Upper lobe of left lung (tissue), 6 donors: ENCODE measurements at regions not wholly inside any gene's neighbourhood (a gene's known extent, or its start where the extent isn't known, plus 50 kb on each side); places are given as distances from the start of the nearest gene placed in this dataset.

Experiments
- ATAC-seq, 2 donors: fragments of 200-7000 bp; cut with Tn5 transposase; one replicate each; pipeline ENCODE4 v1.9.1; 2022; ENCODE audit warnings: mild to moderate bottlenecking in 2 of 2, moderate library complexity in 2 of 2; ENCODE audit not compliant: low FRiP score in 2 of 2
- DNase-seq, 2 donors: peaks; one replicate each; pipeline ENCODE4 v3.0.0-alpha.2; 2019 to 2020
- H3K27ac ChIP-seq, 4 donors: fragments of 200-600 bp; sonication (generic); one replicate each; pipeline ENCODE4 v1.5.1; 2016 to 2019
- H3K27me3 ChIP-seq, 4 donors: fragments of 200-600 bp; sonication (generic); one replicate each; pipeline ENCODE4 v1.5.1; 2017 to 2019
- H3K36me3 ChIP-seq, 4 donors: fragments of 200-600 bp; sonication (generic); one replicate each; pipeline ENCODE4 v1.5.1; 2016 to 2019
- H3K4me1 ChIP-seq, 4 donors: fragments of 200-600 bp; sonication (generic); one replicate each; pipeline ENCODE4 v1.5.1; 2018 to 2019
- H3K4me3 ChIP-seq, 4 donors: fragments of 200-600 bp; sonication (generic); one replicate each; pipeline ENCODE4 v1.5.1; 2017 to 2019; ENCODE audit warnings: mild to moderate bottlenecking in 2 of 4, moderate library complexity in 1 of 4
- H3K9me3 ChIP-seq, 4 donors: fragments of 200-600 bp; sonication (generic); one replicate each; pipeline ENCODE4 v1.5.1; 2018 to 2019
- EP300 ChIP-seq, 4 donors: sonication (generic); formaldehyde crosslinking; IDR thresholded peaks; one replicate each; pipeline ENCODE4 v1.5.1; 2017; ENCODE audit warnings: antibody characterized with exemption in 4 of 4, control low read depth in 2 of 4
- POLR2A ChIP-seq, 4 donors: fragments of 450-650 bp; IDR thresholded peaks; one replicate each; pipeline ENCODE4 v1.5.1; 2016 to 2017; ENCODE audit warnings: antibody characterized with exemption in 4 of 4, mild to moderate bottlenecking in 2 of 4
- POLR2AphosphoS5 ChIP-seq, 2 donors: sonication (generic); formaldehyde crosslinking; IDR thresholded peaks; one replicate each; pipeline ENCODE4 v1.5.1; 2017; ENCODE audit warnings: antibody characterized with exemption in 2 of 2
- WGBS, 2 donors: methylation state at CpG; one replicate each; pipeline ENCODE4 v1.1.5; 2017 to 2018; 5-methylcytosine and 5-hydroxymethylcytosine counted together
- TF ChIP-seq, protein P1 (sequence below), 6 experiments: fragments of 450-650 bp in 4 of 6; fragments of 200-600 bp in 2 of 6; sonication (generic) in 2 of 6; IDR thresholded peaks; one replicate each; pipeline ENCODE4 v1.5.1; 2016 to 2019; ENCODE audit warnings: antibody characterized with exemption in 6 of 6
- donor health status: DM: no; HTN: no; CAD: no; lungs with moderate emphysema.
- donor health status: DM: no; HTN: yes; CAD: no; lungs with severe emphysema.

DNA sequence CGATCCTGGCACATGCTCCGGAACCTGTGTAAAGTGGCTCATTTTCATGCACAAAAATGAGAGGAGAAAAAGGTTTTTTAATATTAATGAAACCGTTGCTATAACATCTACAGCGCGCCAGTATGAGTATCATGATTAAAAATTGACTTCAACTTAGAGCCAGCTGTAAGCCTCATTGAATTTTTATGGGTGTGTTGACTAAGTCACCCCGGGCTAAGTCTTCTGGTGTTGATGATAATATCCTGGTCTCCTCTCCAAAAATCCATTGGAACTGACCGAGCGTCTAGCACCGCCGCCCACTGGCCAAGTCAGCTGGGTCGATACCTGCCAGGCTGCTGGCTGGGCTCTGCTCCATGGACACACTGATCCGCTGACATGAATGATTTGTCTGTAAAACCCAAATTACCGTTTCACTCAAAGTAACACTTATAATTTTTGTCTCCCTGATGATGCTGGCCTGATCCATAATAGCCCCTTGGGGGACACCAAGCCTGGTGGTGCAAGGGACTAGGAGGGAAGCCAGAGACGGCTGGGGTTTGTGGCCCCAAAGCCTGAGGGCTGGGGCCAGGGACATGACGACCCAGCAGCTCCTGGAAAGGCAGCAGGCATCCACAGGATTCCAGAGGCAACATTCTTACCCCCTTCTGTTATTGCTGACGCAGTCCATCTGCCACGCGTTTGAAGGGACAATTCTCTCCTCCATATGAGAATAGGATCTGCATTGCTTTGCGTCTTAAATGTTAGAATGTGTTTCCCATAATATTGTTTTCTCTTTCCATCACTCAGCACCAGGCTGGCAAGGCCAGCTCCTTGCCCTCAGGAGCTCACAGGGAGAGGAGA, 131.0 kb upstream of the PPP2R2D start:
- Histone ChIP-seq H3K36me3 (no peaks in the 10 kb centered on the region), H3K4me1 (no peaks in the 10 kb centered on the region), H3K9me3 (no peaks in the 10 kb centered on the region), H3K4me3 (no peak overlapping the region), H3K27me3 (no peaks in the 10 kb centered on the region), H3K27ac (no peak overlapping the region)
- ATAC-seq (no peak), DNase-seq (no peak)
- TF ChIP-seq POLR2A (IDR thresholded peaks at IDR 0.05) (no peak), POLR2AphosphoS5 (IDR thresholded peaks at IDR 0.05) (no peak), EP300 (IDR thresholded peaks at IDR 0.05) (no peak)
- TF ChIP-seq, protein P1, sequence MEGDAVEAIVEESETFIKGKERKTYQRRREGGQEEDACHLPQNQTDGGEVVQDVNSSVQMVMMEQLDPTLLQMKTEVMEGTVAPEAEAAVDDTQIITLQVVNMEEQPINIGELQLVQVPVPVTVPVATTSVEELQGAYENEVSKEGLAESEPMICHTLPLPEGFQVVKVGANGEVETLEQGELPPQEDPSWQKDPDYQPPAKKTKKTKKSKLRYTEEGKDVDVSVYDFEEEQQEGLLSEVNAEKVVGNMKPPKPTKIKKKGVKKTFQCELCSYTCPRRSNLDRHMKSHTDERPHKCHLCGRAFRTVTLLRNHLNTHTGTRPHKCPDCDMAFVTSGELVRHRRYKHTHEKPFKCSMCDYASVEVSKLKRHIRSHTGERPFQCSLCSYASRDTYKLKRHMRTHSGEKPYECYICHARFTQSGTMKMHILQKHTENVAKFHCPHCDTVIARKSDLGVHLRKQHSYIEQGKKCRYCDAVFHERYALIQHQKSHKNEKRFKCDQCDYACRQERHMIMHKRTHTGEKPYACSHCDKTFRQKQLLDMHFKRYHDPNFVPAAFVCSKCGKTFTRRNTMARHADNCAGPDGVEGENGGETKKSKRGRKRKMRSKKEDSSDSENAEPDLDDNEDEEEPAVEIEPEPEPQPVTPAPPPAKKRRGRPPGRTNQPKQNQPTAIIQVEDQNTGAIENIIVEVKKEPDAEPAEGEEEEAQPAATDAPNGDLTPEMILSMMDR (IDR thresholded peaks at IDR 0.05): no peak
- 84 to 85% methylated on average over 19 of the region's 19 CpGs for WGBS, 2 donors

DNA sequence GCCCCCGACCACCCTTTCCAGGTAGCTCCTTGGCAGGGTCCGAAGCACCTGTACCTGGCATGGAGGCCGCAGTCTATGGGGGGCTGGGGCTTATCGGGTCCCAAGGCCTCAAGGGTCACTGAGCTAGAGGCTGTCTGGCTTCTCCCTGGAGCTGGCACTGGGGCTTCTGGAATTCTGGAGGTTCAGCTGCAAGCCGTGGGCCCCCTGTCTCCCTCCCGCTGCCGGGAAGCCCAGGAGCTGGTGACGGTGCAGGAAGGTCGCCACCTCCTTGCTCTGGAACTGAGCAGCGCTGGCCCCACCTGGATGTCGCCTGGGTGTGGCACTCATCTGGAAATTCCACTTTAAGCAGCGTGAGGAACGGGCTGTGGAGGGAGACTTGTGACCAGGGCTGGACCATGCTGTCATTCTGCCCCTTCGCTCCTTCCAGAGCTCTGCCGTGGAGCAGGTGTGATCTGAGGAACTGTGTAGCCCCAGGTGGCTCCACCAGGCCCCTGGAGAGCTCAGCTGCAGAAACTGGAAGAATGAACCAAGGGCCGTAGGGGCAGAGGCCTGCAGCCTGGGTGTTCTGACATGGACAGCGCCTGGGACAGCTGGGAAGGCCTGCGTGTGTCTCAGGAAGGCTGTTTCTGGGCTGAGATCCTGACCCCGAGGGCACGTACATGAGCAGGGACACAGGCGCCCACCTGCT, 129.7 kb upstream of the PPP2R2D start:
- Histone ChIP-seq H3K36me3 (no peaks in the 10 kb centered on the region), H3K27me3 (no peaks in the 10 kb centered on the region), H3K9me3 (peaks cover 0 to 10% (median 0%) of the 10 kb centered on the region in 4 donors), H3K4me1 (no peaks in the 10 kb centered on the region), H3K27ac (no peak overlapping the region), H3K4me3 (no peak overlapping the region)
- no peak for DNase-seq
- WGBS, 2 donors: 73 to 86% methylated on average over 4 to 18 of the region's 21 CpGs
- TF ChIP-seq EP300 (IDR thresholded peaks at IDR 0.05): no peak
- no peak for TF ChIP-seq POLR2AphosphoS5 (IDR thresholded peaks at IDR 0.05)
- TF ChIP-seq POLR2A (IDR thresholded peaks at IDR 0.05): no peak
- TF ChIP-seq, protein P1 (IDR thresholded peaks at IDR 0.05): no peak
- ATAC-seq: peak in 1 of 2 donors; percentile 8

DNA sequence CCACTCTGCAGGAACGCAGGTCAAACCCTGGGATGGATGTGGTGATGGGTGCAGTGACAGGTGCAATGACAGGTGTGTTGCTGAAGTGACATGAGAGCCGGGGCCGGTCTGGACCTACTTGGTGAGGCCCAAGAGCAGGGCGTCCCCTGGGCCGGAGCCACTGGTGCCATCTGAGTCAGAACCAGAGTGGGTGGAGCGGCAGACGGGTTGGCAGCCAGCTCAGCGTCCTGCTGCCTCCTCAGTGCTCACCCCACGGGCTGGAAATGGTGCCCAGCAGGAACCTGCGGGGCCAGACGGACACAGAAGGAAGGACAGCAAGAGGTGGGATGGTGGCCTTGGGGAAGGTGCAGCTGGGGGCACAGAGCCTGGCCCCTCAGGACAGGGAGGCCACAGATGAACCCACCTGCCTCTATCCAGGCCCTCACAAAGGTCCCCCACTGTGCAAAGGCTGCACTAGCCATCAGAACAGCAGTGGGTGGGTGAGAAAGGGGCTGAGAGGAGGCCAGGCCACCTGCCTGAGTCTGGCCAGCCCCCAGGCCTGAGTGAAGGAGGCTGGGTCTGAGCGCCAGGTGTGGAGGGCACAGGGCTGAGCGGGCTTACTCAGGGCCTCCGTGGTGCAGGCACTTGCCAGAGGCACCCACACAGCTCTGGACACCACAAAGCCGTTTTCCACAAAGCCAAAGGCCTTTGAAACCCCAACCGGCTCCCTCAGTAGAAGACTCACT, 129.0 kb upstream of the PPP2R2D start:
- peak in 1 of 2 donors; percentile 3 for ATAC-seq
- Histone ChIP-seq H3K9me3 (peaks cover under 1 to 17% (median 5%) of the 10 kb centered on the region in 4 donors), H3K4me3 (no peak overlapping the region), H3K36me3 (no peaks in the 10 kb centered on the region), H3K27me3 (no peaks in the 10 kb centered on the region), H3K27ac (no peak overlapping the region), H3K4me1 (no peaks in the 10 kb centered on the region)
- 80 to 89% methylated on average over 4 to 15 of the region's 16 CpGs for WGBS, 2 donors
- TF ChIP-seq POLR2AphosphoS5 (IDR thresholded peaks at IDR 0.05): no peak
- TF ChIP-seq, protein P1 (IDR thresholded peaks at IDR 0.05): no peak
- no peak for TF ChIP-seq POLR2A (IDR thresholded peaks at IDR 0.05)
- TF ChIP-seq EP300 (IDR thresholded peaks at IDR 0.05): no peak
- DNase-seq: no peak

DNA sequence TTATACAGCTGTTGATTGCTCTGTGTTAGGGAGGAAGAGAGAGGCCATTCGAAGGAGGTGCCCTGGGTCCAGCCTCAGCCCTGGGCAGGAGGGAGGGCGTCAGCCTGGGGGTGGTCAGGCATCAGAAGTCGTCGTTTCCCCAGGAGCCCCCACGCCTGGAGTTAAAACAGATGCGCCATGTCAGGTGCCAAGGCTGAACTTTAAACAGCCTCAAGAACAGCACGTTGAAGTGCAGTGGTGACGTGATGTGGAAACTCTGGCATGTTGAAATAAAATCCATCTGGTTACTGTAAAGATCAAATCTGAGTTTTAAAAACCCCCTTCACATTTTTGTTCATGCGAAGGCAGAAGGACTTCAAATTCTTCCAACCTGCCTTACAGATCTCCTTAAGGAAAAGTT, 128.4 kb upstream of the PPP2R2D start:
- no peaks in the 10 kb centered on the region for H3K4me1 ChIP-seq
- H3K36me3 ChIP-seq: no peaks in the 10 kb centered on the region
- H3K9me3 ChIP-seq: peaks cover 7 to 24% (median 11%) of the 10 kb centered on the region in 4 donors
- ATAC-seq: no peak
- H3K27ac ChIP-seq: no peak overlapping the region
- TF ChIP-seq EP300 (IDR thresholded peaks at IDR 0.05): no peak
- no peak for TF ChIP-seq POLR2A (IDR thresholded peaks at IDR 0.05)
- no peak for TF ChIP-seq POLR2AphosphoS5 (IDR thresholded peaks at IDR 0.05)
- TF ChIP-seq, protein P1 (IDR thresholded peaks at IDR 0.05): no peak
- DNase-seq: no peak
- 52 to 53% methylated on average over 9 of the region's 9 CpGs for WGBS, 2 donors
- H3K27me3 ChIP-seq: no peaks in the 10 kb centered on the region
- H3K4me3 ChIP-seq: no peak overlapping the region
